Memory B cell (primary cell): ENCODE measurements at regions not wholly inside any gene's neighbourhood (a gene's known extent, or its start where the extent isn't known, plus 50 kb on each side); places are given as distances from the start of the nearest gene placed in this dataset.

Source experiments
- ATAC-seq: fragments of 150-1000 bp; cut with Tn5 transposase; 2 replicates; pipeline ENCODE4 v1.10.0; 2021; ENCODE audit warnings: low read depth, mild to moderate bottlenecking, moderate library complexity
- DNase-seq, 2 donors: peaks; one replicate each; pipeline ENCODE4 v3.0.0; 2022; ENCODE audit warnings: low spot score in 2 of 2
- H3K27ac Mint-ChIP-seq: one replicate; pipeline ENCODE4 v1.8.0; 2022; ENCODE audit warnings: mild to moderate bottlenecking, moderate library complexity, mixed read lengths
- H3K27me3 Mint-ChIP-seq: one replicate; pipeline ENCODE4 v1.8.0; 2022; ENCODE audit warnings: mixed read lengths
- H3K36me3 Mint-ChIP-seq: one replicate; pipeline ENCODE4 v1.8.0; 2022; ENCODE audit warnings: mild to moderate bottlenecking, mixed read lengths
- H3K4me1 Mint-ChIP-seq: one replicate; pipeline ENCODE4 v1.8.0; 2022; ENCODE audit warnings: mixed read lengths
- H3K4me3 Mint-ChIP-seq: one replicate; pipeline ENCODE4 v1.8.0; 2022; ENCODE audit warnings: mild to moderate bottlenecking, moderate library complexity, mixed read lengths
- H3K9me3 Mint-ChIP-seq: one replicate; pipeline ENCODE4 v1.8.0; 2022; ENCODE audit warnings: mixed read lengths

- no peak overlapping the region for H3K27ac Mint-ChIP-seq
- ATAC-seq (no peak), DNase-seq (no peak)
- no peaks in the 10 kb centered on the region for H3K9me3 Mint-ChIP-seq
- no peaks in the 10 kb centered on the region for H3K36me3 Mint-ChIP-seq
- H3K27me3 Mint-ChIP-seq, result no peaks in the 10 kb centered on the region
- no peak overlapping the region for H3K4me3 Mint-ChIP-seq
- no peaks in the 10 kb centered on the region for H3K4me1 Mint-ChIP-seq
Observed at GRCh38 chr7:41334071-41334862, 368.6 kb downstream of the INHBA start.

- H3K36me3 Mint-ChIP-seq, result no peaks in the 10 kb centered on the region
- no peak overlapping the region for H3K27ac Mint-ChIP-seq
- H3K4me1 Mint-ChIP-seq, result no peaks in the 10 kb centered on the region
- H3K27me3 Mint-ChIP-seq, result no peaks in the 10 kb centered on the region
- ATAC-seq (no peak), DNase-seq (no peak)
- H3K4me3 Mint-ChIP-seq, result no peak overlapping the region
- H3K9me3 Mint-ChIP-seq, result no peaks in the 10 kb centered on the region
Observed at GRCh38 chr7:41333511-41333910, 369.4 kb downstream of the INHBA start.

GRCh38 chr7:41331194-41331593 is 371.7 kb downstream of the INHBA start:
- Mint-ChIP-seq H3K9me3 (no peaks in the 10 kb centered on the region), H3K27ac (no peak overlapping the region), H3K4me3 (no peak overlapping the region), H3K36me3 (no peaks in the 10 kb centered on the region), H3K27me3 (peaks cover 2% of the 10 kb centered on the region), H3K4me1 (no peaks in the 10 kb centered on the region)
- ATAC-seq (no peak), DNase-seq (no peak)

- Mint-ChIP-seq H3K9me3 (no peaks in the 10 kb centered on the region), H3K36me3 (no peaks in the 10 kb centered on the region), H3K27ac (no peak overlapping the region), H3K4me1 (no peaks in the 10 kb centered on the region), H3K4me3 (no peak overlapping the region), H3K27me3 (peaks cover 4% of the 10 kb centered on the region)
- ATAC-seq (no peak), DNase-seq (no peak)
Observed at GRCh38 chr7:41328544-41328943, 374.3 kb downstream of the INHBA start.

GRCh38 chr7:41328131-41328530 is 374.8 kb downstream of the INHBA start:
- Mint-ChIP-seq H3K4me1 (no peaks in the 10 kb centered on the region), H3K27ac (no peak overlapping the region), H3K36me3 (no peaks in the 10 kb centered on the region), H3K9me3 (no peaks in the 10 kb centered on the region), H3K27me3 (peaks cover 4% of the 10 kb centered on the region), H3K4me3 (no peak overlapping the region)
- ATAC-seq (no peak), DNase-seq (no peak)

GRCh38 chr7:41326616-41327015 is 376.3 kb downstream of the INHBA start:
- Mint-ChIP-seq H3K27ac (no peak overlapping the region), H3K4me3 (no peak overlapping the region), H3K9me3 (no peaks in the 10 kb centered on the region), H3K36me3 (no peaks in the 10 kb centered on the region), H3K27me3 (peaks cover 4% of the 10 kb centered on the region), H3K4me1 (no peaks in the 10 kb centered on the region)
- DNase-seq (no peak), ATAC-seq (no peak)

- no peak overlapping the region for H3K27ac Mint-ChIP-seq
- H3K4me3 Mint-ChIP-seq, result no peak overlapping the region
- no peak for ATAC-seq
- H3K36me3 Mint-ChIP-seq, result no peaks in the 10 kb centered on the region
- peaks cover 3% of the 10 kb centered on the region for H3K9me3 Mint-ChIP-seq
- peaks cover 4% of the 10 kb centered on the region for H3K27me3 Mint-ChIP-seq
- H3K4me1 Mint-ChIP-seq, result no peaks in the 10 kb centered on the region
- DNase-seq, result no peak
Observed at GRCh38 chr7:41323806-41324205, 379.1 kb downstream of the INHBA start.

GRCh38 chr7:41319581-41319980 is 383.3 kb downstream of the INHBA start:
- no peaks in the 10 kb centered on the region for H3K27me3 Mint-ChIP-seq
- ATAC-seq, result no peak
- no peaks in the 10 kb centered on the region for H3K36me3 Mint-ChIP-seq
- H3K9me3 Mint-ChIP-seq, result peaks cover 6% of the 10 kb centered on the region
- no peak overlapping the region for H3K27ac Mint-ChIP-seq
- H3K4me3 Mint-ChIP-seq, result no peak overlapping the region
- no peaks in the 10 kb centered on the region for H3K4me1 Mint-ChIP-seq
- DNase-seq, result no peak

GRCh38 chr7:41316410-41316809 is 386.5 kb downstream of the INHBA start:
- peaks cover 6% of the 10 kb centered on the region for H3K9me3 Mint-ChIP-seq
- no peak overlapping the region for H3K27ac Mint-ChIP-seq
- no peaks in the 10 kb centered on the region for H3K36me3 Mint-ChIP-seq
- no peaks in the 10 kb centered on the region for H3K4me1 Mint-ChIP-seq
- H3K4me3 Mint-ChIP-seq, result no peak overlapping the region
- ATAC-seq (no peak), DNase-seq (no peak)
- no peaks in the 10 kb centered on the region for H3K27me3 Mint-ChIP-seq

GRCh38 chr7:41315764-41316163 is 387.1 kb downstream of the INHBA start:
- Mint-ChIP-seq H3K4me1 (no peaks in the 10 kb centered on the region), H3K9me3 (peaks cover 6% of the 10 kb centered on the region), H3K27ac (no peak overlapping the region), H3K36me3 (no peaks in the 10 kb centered on the region), H3K4me3 (no peak overlapping the region), H3K27me3 (no peaks in the 10 kb centered on the region)
- no peak for DNase-seq
- no peak for ATAC-seq

GRCh38 chr7:41313171-41313570 is 389.7 kb downstream of the INHBA start:
- H3K9me3 Mint-ChIP-seq, result no peaks in the 10 kb centered on the region
- ATAC-seq, result no peak
- H3K4me3 Mint-ChIP-seq, result no peak overlapping the region
- H3K27ac Mint-ChIP-seq, result no peak overlapping the region
- DNase-seq, result no peak
- H3K27me3 Mint-ChIP-seq, result no peaks in the 10 kb centered on the region
- H3K36me3 Mint-ChIP-seq, result no peaks in the 10 kb centered on the region
- H3K4me1 Mint-ChIP-seq, result no peaks in the 10 kb centered on the region

- Mint-ChIP-seq H3K27ac (no peak overlapping the region), H3K27me3 (no peaks in the 10 kb centered on the region), H3K9me3 (no peaks in the 10 kb centered on the region), H3K4me1 (no peaks in the 10 kb centered on the region), H3K4me3 (no peak overlapping the region), H3K36me3 (no peaks in the 10 kb centered on the region)
- ATAC-seq (no peak), DNase-seq (no peak)
Observed at GRCh38 chr7:41312235-41312634, 390.7 kb downstream of the INHBA start.

- H3K36me3 Mint-ChIP-seq, result no peaks in the 10 kb centered on the region
- no peaks in the 10 kb centered on the region for H3K4me1 Mint-ChIP-seq
- no peak overlapping the region for H3K4me3 Mint-ChIP-seq
- no peaks in the 10 kb centered on the region for H3K9me3 Mint-ChIP-seq
- no peak for DNase-seq
- no peak for ATAC-seq
- H3K27me3 Mint-ChIP-seq, result no peaks in the 10 kb centered on the region
- H3K27ac Mint-ChIP-seq, result no peak overlapping the region
Observed at GRCh38 chr7:41311301-41311700, 391.6 kb downstream of the INHBA start.

- peaks cover 2% of the 10 kb centered on the region for H3K27me3 Mint-ChIP-seq
Observed at GRCh38 chr7:41306486-41306885, 396.4 kb downstream of the INHBA start.

GRCh38 chr7:41305001-41305400 is 397.9 kb downstream of the INHBA start:
- ATAC-seq (no peak), DNase-seq (no peak)
- Mint-ChIP-seq H3K27ac (no peak overlapping the region), H3K4me1 (no peaks in the 10 kb centered on the region), H3K27me3 (peaks cover 2% of the 10 kb centered on the region), H3K9me3 (peaks cover 4% of the 10 kb centered on the region), H3K36me3 (no peaks in the 10 kb centered on the region), H3K4me3 (no peak overlapping the region)

More at GRCh38 chr7:41306486-41306885, 396.4 kb downstream of the INHBA start:
- peaks cover 2% of the 10 kb centered on the region for H3K9me3 Mint-ChIP-seq
- H3K4me1 Mint-ChIP-seq, result no peaks in the 10 kb centered on the region
- H3K4me3 Mint-ChIP-seq, result no peak overlapping the region
- H3K36me3 Mint-ChIP-seq, result no peaks in the 10 kb centered on the region
- DNase-seq (no peak), ATAC-seq (no peak)
- no peak overlapping the region for H3K27ac Mint-ChIP-seq
